ENCODE measurements at regions not wholly inside any gene's neighbourhood (a gene's known extent, or its start where the extent isn't known, plus 50 kb on each side); places are given as distances from the start of the nearest gene placed in this dataset.

DNA sequence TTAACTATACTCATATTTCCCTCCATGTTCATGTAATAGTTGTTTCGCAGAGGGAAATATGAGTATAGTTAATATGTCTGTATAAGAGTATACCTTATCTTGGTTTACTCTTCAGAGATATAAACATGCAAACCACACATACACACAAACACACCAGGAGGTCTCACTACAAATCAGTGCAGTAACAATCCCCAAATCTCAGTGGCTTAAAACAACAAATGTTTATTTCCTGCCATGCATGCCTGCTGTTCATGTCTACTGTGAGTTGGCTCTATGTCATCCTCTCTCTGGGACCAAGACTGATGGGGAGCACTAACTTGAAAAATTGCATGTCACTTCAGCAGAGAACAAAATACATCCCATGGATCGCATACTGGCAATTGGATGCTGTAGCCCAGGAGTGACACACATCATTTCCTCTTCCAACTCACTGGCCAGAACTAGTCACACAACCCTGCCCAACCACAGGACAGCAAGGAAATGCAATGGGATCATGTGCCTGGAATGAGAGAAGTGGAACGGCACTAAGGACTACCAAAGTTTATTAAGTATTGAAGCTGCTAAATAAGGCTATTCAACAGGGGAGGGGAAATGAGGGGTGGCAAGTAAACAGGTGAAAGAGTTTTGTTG is 89.0 kb upstream of the DTNBP1 start:
- no peak for TF ChIP-seq NR3C1 (IDR thresholded peaks at IDR 0.05)
- TF ChIP-seq, protein P1, sequence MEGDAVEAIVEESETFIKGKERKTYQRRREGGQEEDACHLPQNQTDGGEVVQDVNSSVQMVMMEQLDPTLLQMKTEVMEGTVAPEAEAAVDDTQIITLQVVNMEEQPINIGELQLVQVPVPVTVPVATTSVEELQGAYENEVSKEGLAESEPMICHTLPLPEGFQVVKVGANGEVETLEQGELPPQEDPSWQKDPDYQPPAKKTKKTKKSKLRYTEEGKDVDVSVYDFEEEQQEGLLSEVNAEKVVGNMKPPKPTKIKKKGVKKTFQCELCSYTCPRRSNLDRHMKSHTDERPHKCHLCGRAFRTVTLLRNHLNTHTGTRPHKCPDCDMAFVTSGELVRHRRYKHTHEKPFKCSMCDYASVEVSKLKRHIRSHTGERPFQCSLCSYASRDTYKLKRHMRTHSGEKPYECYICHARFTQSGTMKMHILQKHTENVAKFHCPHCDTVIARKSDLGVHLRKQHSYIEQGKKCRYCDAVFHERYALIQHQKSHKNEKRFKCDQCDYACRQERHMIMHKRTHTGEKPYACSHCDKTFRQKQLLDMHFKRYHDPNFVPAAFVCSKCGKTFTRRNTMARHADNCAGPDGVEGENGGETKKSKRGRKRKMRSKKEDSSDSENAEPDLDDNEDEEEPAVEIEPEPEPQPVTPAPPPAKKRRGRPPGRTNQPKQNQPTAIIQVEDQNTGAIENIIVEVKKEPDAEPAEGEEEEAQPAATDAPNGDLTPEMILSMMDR (IDR thresholded peaks at IDR 0.05) = no peak
- no peak for TF ChIP-seq KDM1A (IDR thresholded peaks at IDR 0.05; ENCODE audit: low read depth)
- no peak for TF ChIP-seq POLR2A (IDR thresholded peaks at IDR 0.05; ENCODE audit: low read length)
- TF ChIP-seq BCL3 (IDR thresholded peaks at IDR 0.05) = no peak
- TF ChIP-seq RAD21 (conservative IDR thresholded peaks at IDR 0.05 in 1 of 2, IDR thresholded peaks at IDR 0.05 in 1 of 2) = no peak

Data from A549 (cell line).